ENCODE measurements at regions not wholly inside any gene's neighbourhood (a gene's known extent, or its start where the extent isn't known, plus 50 kb on each side); places are given as distances from the start of the nearest gene placed in this dataset.

GRCh38 chr3:70889162-70890019, 577.0 kb upstream of the MDFIC2 start:
- Histone ChIP-seq H3F3A (ENCODE audit: insufficient read depth, low read length, poor library complexity, severe bottlenecking) (no peaks in the 10 kb centered on the region), H3K36me3 (ENCODE audit: insufficient read depth, low read length) (no peaks in the 10 kb centered on the region), H4K20me1 (ENCODE audit: insufficient read depth) (no peaks in the 10 kb centered on the region), H3K9ac (ENCODE audit: low read length) (no peak overlapping the region), H3K9me3 (ENCODE audit: low read length) (no peaks in the 10 kb centered on the region), H3K4me3 (ENCODE audit: low read length) (no peak overlapping the region), H3K27ac (ENCODE audit: low read length) (no peak overlapping the region), H3K9me2 (ENCODE audit: insufficient read depth, low read length) (no peaks in the 10 kb centered on the region), H2AFZ (ENCODE audit: low read depth, low read length) (no peak overlapping the region), H3K4me2 (ENCODE audit: low read length) (no peak overlapping the region), H3K79me2 (replicated peaks; ENCODE audit: insufficient read depth, low read length) (no peaks in the 10 kb centered on the region), H3K27me3 (ENCODE audit: insufficient read depth, low read depth, low read length) (no peaks in the 10 kb centered on the region)
- no peak for TF ChIP-seq SMC3 (conservative IDR thresholded peaks at IDR 0.05; ENCODE audit: poor library complexity)
- TF ChIP-seq RAD21 (conservative IDR thresholded peaks at IDR 0.05): no peak
- TF ChIP-seq POLR2AphosphoS5 (IDR thresholded peaks at IDR 0.05): no peak
- TF ChIP-seq, protein P1, sequence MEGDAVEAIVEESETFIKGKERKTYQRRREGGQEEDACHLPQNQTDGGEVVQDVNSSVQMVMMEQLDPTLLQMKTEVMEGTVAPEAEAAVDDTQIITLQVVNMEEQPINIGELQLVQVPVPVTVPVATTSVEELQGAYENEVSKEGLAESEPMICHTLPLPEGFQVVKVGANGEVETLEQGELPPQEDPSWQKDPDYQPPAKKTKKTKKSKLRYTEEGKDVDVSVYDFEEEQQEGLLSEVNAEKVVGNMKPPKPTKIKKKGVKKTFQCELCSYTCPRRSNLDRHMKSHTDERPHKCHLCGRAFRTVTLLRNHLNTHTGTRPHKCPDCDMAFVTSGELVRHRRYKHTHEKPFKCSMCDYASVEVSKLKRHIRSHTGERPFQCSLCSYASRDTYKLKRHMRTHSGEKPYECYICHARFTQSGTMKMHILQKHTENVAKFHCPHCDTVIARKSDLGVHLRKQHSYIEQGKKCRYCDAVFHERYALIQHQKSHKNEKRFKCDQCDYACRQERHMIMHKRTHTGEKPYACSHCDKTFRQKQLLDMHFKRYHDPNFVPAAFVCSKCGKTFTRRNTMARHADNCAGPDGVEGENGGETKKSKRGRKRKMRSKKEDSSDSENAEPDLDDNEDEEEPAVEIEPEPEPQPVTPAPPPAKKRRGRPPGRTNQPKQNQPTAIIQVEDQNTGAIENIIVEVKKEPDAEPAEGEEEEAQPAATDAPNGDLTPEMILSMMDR (IDR thresholded peaks at IDR 0.05; ENCODE audit: poor library complexity, severe bottlenecking): no peak
- no peak for TF ChIP-seq EZH2 (IDR thresholded peaks at IDR 0.05; ENCODE audit: borderline replicate concordance, insufficient read depth, low read length, poor library complexity, severe bottlenecking)
- TF ChIP-seq, protein P2, sequence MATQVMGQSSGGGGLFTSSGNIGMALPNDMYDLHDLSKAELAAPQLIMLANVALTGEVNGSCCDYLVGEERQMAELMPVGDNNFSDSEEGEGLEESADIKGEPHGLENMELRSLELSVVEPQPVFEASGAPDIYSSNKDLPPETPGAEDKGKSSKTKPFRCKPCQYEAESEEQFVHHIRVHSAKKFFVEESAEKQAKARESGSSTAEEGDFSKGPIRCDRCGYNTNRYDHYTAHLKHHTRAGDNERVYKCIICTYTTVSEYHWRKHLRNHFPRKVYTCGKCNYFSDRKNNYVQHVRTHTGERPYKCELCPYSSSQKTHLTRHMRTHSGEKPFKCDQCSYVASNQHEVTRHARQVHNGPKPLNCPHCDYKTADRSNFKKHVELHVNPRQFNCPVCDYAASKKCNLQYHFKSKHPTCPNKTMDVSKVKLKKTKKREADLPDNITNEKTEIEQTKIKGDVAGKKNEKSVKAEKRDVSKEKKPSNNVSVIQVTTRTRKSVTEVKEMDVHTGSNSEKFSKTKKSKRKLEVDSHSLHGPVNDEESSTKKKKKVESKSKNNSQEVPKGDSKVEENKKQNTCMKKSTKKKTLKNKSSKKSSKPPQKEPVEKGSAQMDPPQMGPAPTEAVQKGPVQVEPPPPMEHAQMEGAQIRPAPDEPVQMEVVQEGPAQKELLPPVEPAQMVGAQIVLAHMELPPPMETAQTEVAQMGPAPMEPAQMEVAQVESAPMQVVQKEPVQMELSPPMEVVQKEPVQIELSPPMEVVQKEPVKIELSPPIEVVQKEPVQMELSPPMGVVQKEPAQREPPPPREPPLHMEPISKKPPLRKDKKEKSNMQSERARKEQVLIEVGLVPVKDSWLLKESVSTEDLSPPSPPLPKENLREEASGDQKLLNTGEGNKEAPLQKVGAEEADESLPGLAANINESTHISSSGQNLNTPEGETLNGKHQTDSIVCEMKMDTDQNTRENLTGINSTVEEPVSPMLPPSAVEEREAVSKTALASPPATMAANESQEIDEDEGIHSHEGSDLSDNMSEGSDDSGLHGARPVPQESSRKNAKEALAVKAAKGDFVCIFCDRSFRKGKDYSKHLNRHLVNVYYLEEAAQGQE (IDR thresholded peaks at IDR 0.05; ENCODE audit: borderline replicate concordance): no peak
- no peak for TF ChIP-seq MXI1 (conservative IDR thresholded peaks at IDR 0.05; ENCODE audit: poor library complexity, severe bottlenecking)
- TF ChIP-seq TAF1 (IDR thresholded peaks at IDR 0.05; ENCODE audit: low read depth): no peak
- no peak for TF ChIP-seq EP300 (conservative IDR thresholded peaks at IDR 0.05; ENCODE audit: poor library complexity, severe bottlenecking)

DNA sequence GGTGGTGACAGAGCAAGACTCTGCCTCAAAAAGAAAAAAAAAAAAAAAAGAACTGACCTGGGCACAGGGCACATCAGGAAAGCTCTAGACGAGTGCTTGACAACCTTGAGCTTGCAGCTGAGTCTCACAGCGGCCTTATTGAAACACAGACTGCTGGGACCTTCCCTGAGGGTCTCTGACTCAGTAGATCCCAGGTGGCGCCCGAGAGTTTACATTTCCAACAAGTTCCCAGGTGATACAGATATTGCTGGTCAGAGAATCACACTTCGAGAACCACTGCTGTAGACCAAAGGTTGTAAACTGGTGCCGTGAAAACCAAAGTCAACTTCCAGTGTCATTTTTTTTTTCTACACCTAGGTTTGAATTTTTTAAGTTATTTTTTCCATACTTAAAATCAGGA, 573.2 kb upstream of the MDFIC2 start:
- no peaks in the 10 kb centered on the region for H3K9me3 ChIP-seq (ENCODE audit: low read length)
- H3K36me3 ChIP-seq (ENCODE audit: insufficient read depth, low read length): no peaks in the 10 kb centered on the region
- H3K4me3 ChIP-seq (ENCODE audit: low read length): no peak overlapping the region
- no peak overlapping the region for H3K4me2 ChIP-seq (ENCODE audit: low read length)
- no peaks in the 10 kb centered on the region for H4K20me1 ChIP-seq (ENCODE audit: insufficient read depth)
- no peaks in the 10 kb centered on the region for H3K9me2 ChIP-seq (ENCODE audit: insufficient read depth, low read length)
- H3F3A ChIP-seq (ENCODE audit: insufficient read depth, low read length, poor library complexity, severe bottlenecking): no peaks in the 10 kb centered on the region
- no peak overlapping the region for H3K27ac ChIP-seq (ENCODE audit: low read length)
- no peaks in the 10 kb centered on the region for H3K27me3 ChIP-seq (ENCODE audit: insufficient read depth, low read depth, low read length)
- no peak overlapping the region for H2AFZ ChIP-seq (ENCODE audit: low read depth, low read length)
- TF ChIP-seq EP300 (conservative IDR thresholded peaks at IDR 0.05; ENCODE audit: poor library complexity, severe bottlenecking) (no peak), SMC3 (conservative IDR thresholded peaks at IDR 0.05; ENCODE audit: poor library complexity) (no peak), EZH2 (IDR thresholded peaks at IDR 0.05; ENCODE audit: borderline replicate concordance, insufficient read depth, low read length, poor library complexity, severe bottlenecking) (no peak), RAD21 (conservative IDR thresholded peaks at IDR 0.05) (no peak), POLR2AphosphoS5 (IDR thresholded peaks at IDR 0.05) (no peak), TAF1 (IDR thresholded peaks at IDR 0.05; ENCODE audit: low read depth) (no peak), MXI1 (conservative IDR thresholded peaks at IDR 0.05; ENCODE audit: poor library complexity, severe bottlenecking) (no peak)
- TF ChIP-seq, protein P2 (IDR thresholded peaks at IDR 0.05; ENCODE audit: borderline replicate concordance): no peak
- TF ChIP-seq, protein P1 (IDR thresholded peaks at IDR 0.05; ENCODE audit: poor library complexity, severe bottlenecking): no peak
- no peaks in the 10 kb centered on the region for H3K79me2 ChIP-seq (replicated peaks; ENCODE audit: insufficient read depth, low read length)
- H3K9ac ChIP-seq (ENCODE audit: low read length): no peak overlapping the region

All from neural cell (in vitro differentiated cells).